NCI-H2029 treated with DMSO at 0.1 percent for 48 hours (cell line): ENCODE measurements at regions not wholly inside any gene's neighbourhood (a gene's known extent, or its start where the extent isn't known, plus 50 kb on each side); places are given as distances from the start of the nearest gene placed in this dataset.

Experiments
- DNase-seq: peaks from one replicate; lab custom pipeline; 2025; lab: John Stamatoyannopoulos, UW

DNA sequence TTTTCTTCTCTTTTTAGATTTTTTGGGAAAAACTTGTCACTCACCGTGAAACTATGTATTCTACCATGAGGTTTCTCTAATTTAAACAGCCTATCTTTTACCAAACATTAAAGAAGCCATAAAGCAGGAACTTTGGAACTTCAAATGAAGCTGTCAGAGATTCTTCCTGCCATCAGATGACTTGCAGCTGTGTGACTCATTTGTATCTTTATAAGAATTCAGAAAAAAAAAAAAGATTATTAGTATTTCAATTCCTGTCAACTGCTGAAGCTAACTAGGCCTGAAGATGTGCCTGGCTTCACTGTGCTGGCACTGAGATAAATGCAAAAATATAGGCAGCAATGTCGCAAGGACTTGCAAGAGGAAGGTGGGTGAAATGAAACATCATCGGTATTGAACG lies 1399.1 kb upstream of the PIK3C3 start:
- no peak for DNase-seq

DNA sequence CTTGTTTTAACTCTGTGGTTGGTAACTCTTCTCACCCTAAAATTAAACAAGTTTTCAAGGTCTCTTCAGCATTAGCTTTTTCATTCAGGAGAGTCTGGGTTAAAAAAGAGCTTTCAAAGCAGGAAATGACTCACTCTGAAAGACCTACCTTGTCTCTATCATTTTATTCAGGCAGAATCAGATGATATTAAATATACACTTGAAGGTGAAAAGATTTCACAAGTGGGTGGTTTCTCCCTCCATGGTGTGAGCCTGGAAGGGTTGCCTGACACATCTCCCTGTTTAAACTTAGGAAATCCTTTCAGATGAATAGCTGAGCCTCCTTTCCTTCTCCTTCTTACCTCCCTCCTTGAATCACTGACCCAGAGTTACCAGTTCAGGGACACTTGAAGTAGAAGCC lies 1402.0 kb upstream of the PIK3C3 start:
- DNase-seq = no peak

DNA sequence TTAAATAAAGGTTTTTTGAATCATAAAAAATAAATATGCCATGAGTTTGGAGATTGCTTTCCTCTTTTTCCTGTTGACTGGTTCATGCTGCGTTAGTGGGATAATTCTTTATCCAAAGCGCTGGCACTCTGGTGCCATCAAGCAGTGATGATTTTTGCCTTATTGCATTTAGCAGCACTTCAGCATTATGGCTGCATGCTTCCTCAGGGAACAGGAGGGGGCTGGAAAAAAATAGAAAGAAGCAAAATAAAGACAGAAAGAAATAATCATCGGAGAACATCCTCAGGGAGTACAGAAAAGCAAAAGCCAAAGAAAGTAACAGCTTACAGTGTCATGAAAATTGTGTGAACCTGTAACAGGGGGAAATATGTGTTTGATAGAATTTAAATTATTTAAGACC lies 1408.2 kb upstream of the PIK3C3 start:
- DNase-seq = no peak

DNA sequence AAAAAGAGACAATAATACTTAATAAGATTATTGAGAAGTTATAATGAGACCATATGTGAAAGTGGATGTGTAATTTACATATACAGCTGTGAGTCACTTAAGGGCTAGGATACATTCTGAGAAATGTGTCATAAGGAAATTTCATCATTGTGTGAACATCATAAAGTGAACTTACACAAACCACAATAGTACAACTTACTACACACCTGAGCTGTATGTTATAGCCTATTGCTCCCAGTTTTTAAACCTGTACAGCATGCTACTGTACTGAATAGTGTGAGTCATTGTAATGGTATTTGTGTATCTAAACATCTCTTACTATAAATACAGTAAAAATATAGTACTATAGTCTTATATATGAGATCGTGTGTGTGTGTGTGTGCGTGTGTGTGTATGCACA lies 1420.3 kb upstream of the PIK3C3 start:
- no peak for DNase-seq

DNA sequence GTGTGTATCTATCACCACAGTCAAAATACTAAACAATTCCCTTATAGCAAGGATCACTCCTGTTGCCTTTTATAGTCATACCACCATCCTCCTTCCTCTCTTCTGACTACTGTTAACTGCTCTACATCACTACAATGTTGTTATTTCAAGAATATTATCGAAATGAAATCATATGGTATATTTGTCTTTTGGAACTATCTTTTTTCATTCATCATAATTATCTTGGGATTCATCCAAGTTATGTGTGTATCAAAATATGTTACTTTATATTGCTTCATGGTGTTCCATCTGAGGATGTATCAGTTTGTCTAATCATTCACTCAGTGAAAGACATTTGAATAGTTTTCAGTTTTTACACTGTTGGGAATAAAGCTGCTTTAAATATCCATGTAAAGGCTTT lies 1423.0 kb upstream of the PIK3C3 start:
- no peak for DNase-seq

DNA sequence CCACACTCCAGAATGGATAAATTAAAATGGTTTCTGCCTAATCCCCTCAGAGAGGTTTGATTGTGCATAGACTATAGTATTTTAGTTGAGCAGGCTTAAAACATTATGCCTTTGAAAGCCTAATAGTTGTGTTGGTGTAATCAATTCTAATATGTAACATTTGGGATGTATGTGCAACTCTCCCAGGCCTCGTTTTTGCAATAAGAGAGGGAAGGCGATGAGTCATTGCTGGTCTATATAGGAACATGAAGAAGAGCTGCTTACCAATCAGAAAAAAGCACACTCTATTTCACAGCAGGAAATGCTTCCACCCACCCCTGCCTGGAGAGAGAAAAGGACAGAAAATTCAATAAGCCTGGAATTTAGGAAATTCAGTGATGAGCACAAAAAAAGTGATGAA lies 1424.0 kb upstream of the PIK3C3 start:
- no peak for DNase-seq

DNA sequence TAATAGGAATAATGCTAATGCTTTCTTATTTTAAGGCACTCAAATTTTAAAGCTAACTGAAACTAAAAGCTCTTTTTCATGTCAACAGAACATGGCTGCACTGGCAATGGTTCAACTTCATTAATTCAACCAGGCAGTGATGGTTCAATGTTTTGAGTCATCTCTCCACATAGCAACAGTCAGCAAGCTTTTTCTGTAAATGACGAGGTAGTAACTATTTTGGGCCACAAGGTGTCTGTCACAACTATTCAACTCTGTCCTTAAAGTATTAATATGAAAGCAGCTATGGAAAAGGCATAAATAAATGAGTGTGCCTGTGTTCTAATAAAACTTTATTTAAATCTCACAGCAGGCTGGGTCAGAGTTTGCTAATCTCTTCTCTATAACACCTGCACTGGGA lies 1425.6 kb upstream of the PIK3C3 start:
- DNase-seq = no peak

DNA sequence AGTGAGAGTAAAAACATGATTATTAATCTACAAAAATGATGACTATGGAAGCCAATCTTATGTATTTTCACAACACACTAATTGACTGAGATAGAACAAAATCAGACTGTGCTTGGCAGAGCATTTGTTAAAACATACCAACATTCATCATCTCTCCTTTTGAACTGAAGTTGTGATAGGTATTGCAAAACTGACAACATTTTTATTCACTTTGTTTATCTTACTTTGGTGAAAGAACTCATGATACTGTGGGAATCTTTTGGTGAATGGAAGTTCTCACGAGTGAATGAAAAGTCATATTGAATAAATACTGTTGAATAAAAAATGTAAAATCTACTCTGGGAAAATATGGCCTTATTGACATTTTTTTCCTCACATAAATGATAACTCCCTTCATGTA lies 1430.2 kb upstream of the PIK3C3 start:
- DNase-seq = no peak

DNA sequence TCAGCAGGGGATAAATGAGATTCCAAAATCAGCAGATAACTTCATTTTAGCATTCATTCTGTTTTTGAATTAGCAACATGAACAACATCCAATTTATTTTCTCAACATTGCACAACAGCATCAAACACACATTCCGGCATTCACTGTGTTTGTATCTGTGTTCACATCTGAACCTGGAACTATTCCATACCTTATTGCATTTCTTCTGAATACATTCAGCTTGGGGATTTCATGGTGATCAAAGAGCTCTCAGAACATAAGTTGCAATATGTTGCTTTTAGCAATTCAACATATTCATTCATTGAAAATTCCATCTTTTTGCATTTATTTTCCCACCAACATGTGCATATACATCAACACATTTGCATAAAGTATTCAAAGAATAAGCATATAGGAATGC lies 1431.7 kb upstream of the PIK3C3 start:
- no peak for DNase-seq

DNA sequence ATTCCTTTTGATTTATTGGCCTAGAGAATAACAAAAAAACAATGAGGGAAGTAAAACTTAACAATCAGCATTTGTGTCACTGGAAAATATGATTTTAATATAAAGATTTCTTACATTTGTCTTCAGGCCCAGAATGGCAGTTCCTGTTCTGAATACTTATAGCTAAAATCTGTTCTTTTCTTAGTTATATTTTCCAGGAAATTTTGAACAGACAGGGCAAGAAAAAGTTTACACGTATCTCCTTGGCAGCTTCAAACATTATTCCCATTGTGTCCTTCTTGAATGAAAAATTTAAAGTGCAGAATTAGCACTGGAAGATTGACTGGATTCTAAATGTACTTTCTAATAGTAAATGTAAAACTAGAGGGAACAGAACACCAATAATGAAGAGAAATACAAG lies 1454.0 kb upstream of the PIK3C3 start:
- DNase-seq = no peak

DNA sequence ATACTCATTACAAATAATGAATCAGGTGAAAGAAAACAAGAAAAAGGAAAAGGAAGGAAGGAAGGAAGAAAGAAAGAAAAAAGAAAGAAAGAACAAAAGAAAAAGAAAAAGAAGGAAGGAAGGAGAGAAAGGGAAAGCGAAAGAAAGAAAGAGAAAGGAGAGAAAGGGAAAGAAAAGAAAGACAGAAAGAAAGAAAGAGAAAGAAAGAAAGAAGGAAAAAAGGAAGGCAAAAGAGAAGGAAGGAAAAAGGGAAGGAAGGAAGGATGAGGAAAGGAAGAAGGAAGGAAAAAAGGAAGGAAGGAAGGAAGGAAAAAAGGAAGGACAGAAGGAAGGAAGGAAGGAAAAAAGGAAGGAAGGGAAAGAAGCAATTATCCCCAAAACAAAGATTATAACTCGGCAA lies 1460.4 kb upstream of the PIK3C3 start:
- no peak for DNase-seq

DNA sequence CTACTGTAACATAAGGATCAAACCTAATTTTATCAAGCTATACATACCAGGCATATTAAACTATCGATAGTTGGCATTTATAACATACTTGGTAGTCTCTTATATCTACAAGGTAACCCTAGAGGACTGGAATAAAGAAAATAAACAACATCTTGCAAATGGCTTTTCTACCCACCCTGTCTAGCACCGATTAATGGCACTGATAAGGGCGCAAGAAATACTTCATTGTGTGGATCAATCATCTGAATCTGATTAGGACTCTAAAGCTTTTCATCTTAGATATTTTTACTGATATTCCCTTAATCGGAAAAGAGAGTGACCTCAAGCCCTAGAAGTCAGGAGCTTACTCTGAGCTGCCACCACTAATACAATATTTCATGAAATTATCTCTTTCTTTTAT lies 1461.7 kb upstream of the PIK3C3 start:
- no peak for DNase-seq

DNA sequence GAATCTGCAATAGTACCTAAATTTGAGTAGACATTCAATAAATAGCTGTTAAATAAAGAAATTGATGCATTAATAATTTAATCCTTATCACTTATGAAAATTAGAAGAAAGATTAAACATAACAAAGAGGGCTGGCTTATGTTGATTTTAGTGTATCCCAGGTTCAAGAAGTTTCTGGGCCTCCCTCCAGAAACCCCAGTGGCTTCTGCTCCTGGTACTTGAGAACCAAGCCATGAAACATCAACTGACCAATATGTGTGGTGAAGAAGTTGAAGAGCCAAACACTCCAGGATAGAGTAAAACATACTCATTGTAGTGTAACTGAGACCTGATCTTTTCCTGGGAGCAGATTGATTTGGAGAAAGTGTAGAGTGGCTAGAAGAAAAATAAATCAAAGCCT lies 1465.7 kb upstream of the PIK3C3 start:
- DNase-seq = no peak

DNA sequence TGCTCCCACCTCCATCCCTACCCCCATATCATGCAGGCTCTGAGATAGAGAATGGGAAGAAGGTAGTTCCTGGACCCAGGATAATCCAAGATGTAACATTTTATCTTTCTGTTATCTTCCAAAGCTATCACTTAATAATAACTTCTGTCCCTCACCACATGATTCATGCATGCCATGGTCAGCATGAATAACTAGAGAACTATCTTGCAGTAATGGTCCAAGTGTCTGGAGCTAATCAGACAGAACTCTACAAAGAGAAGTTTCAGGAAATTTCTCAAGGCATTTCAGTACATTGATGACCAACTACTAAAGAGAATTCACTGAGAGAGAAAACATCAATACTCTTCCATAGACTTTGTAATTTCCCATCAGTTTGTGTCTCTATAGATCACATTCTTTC lies 1469.7 kb upstream of the PIK3C3 start:
- no peak for DNase-seq

DNA sequence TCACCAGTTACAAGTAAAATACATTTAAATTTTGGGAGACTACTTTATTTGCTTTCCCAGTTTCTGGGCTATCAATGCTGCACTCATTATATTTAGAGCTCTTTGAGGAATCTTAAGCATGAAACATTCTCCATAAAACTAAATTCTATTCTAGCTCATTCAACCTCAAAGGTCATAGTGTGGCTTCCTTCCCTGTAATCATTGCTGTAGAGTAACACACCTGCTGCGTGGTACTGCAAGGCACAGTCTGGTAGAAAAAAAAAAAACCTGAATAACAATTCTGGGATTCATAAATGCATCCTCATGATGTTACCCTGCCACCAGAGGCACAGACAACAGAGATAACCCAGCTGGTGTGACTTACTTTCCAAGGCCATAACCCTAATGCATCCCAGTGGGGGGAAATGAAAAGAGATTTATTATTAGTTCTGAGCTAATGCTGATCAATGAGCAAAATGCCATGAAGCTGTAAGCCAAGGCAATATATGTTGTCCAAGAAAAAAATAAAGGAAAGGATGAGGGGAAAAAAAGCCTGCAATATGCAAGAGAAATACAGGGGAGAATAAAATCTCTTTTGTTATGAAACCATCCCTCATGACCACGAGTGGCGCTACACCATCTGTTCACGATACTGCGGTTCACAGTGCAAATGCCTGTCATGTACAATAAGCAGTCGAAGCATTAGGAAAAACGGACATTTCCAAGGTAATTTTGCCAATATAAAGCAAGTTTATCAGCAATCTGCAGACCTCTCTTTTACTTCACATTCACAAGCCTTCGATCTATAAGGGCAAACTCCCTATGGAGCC lies 1481.6 kb upstream of the PIK3C3 start:
- no peak for DNase-seq

DNA sequence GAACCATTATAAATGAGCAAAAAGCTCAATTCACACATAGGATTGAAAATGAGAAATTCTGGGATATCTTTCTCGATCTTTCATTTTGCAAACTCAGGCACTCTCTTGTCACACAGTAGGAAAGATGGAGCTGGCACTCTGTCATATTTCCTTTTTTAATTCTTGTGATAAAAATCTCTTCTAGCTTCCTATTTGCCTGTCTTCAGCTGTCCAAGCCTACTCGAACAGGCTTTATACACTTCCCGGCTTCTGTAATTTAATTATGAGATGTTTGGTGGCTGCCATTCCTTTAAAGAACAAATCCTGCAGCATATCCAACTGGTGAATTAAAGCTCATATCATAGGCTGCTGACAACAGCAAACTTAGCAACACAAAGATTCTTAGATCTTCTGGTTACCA lies 1484.3 kb upstream of the PIK3C3 start:
- no peak for DNase-seq

DNA sequence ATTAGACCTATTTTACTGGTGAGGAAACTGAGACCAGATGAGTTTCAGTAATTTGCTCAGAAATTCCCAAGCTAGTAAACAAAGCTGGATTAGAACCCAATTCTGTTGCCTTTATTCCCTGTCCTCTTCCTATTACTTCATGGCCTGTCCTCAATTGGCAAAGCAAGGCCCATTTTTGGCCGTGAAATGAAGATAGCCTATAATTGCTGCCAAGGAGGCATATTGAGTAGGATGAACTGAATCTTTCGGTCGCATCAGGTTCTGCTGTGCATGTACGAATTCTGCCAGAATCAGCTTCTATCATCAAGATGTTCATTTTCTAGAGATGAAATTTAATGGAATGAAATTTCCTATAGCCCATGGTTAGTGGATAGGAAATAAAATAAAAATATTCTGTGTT lies 1485.2 kb upstream of the PIK3C3 start:
- no peak for DNase-seq

DNA sequence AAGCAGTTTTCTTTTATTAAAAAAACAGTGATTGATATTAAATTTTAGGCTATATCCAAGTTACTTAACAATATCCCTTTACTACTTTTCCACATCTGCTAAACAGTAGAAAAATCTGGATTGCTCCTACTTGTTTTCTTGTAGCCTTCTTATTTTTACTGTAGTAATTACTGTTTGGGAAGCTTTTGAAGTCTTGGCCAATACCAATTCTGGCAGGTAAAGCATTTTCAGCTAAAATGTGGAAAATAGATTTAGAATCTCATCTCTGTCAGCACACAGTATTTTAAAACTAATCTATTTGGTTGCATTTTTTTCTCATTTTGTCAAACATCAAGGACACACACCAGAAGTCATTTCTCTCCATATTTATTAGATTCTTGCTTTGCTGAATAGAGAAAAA lies 1485.7 kb upstream of the PIK3C3 start:
- no peak for DNase-seq

DNA sequence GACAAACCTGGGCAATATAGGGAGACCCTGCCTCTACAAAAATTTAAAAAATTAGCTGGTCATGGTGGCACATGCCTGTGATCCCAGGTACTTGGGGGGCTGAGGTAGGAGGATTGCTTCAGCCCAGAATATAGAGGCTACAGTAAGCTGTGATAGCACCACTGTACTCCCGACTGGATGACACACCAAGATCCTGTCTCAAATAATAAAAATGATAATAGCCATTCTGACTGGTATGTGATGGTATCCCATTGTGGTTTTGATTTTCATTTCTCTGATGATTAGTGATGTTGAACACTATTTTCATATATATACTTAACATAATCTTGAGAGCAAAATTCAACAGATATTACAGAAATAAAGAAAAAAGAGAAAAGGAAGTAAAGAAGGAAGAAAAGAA lies 1491.0 kb upstream of the PIK3C3 start:
- no peak for DNase-seq

DNA sequence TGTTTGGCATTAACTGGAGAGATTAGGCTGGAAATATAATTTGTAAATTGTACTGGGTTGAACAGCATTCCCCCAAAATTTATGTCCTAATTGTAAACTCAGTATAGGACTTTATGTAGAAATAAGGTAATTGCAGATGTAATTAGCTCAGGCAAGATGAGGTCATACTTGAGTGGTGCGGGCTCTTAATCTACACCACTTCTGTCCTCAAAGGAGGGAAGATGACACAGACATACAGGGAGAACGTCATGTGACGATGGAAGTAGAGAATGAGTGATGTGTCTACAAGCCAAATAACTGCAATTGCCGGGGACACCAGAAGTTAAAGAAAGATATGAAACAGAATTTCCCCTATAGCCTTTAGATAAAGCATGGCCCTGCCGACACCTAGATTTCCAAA lies 1501.1 kb upstream of the PIK3C3 start:
- DNase-seq = no peak

DNA sequence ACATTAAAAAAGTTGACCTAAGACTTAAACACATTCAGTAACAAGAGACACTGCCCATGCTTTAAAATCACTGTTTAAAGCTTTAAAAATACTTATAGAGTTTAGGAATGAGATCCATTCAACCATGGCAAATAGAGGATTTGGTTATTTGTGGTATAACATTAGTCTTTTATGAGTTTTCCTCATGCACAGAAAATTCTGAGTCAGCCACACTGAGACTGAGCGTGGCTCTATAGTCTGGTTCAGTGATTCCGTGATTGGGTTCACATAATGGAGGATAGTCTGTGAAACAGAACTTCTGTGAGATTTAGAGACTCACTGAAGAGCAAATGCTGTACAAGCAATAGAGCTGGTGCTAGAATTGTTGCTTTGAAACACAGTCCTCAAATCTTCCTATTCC lies 1502.4 kb upstream of the PIK3C3 start:
- DNase-seq = no peak

DNA sequence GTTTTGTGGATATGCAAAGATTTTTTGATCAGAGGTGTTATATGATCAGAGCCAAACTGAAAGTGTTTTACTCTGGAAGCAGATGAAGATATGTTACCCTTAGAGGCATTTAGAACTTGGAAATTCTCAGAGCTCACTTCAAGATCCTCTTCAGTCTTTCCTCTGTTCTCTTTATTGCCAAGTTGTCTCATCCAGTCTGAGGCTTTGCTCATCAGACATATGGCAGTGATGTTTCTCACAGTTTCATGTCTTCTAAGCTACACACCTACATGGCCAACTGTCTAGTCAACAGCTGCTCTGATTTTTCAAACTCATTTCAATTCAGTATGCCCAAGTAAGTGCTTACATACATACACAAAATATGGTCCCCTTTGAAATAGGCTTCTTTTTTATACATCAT lies 1504.3 kb upstream of the PIK3C3 start:
- DNase-seq = no peak

DNA sequence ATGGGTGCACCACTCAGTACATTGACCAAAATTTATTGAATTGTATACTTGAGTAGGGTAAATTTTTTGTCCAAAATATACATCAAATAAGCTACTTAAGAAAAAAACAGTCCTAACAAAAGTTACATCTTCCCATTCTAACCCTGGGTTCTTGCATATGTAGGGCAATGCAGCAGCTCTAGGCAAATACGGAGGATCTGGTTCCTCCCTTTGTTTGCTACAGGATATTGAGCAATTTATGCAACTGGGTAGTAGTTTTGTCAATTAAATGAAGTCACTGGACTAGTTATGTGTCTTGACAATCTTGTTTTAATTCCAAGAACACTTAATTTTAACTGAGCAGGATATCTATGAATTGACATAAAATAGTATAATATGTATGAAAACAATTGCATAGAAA lies 1507.2 kb upstream of the PIK3C3 start:
- no peak for DNase-seq

DNA sequence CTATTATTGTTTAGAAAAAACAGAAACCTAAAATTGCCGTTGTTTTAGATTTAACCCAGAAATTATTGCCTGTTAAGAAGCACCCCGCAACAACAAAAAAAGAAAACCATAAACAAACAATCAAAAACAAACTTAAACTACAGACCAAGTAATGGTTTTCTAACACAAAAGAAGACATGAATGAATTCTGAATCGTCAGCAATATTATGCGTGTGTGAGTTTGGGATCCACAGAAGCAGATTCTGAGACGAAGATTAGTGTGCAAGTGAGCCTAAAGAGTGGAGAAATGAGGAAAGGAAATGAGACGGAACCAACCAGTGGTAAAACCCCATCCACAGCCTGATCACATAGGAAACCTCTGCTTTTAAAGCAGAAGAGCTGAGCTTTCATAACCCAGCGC lies 1514.9 kb upstream of the PIK3C3 start:
- DNase-seq = no peak

DNA sequence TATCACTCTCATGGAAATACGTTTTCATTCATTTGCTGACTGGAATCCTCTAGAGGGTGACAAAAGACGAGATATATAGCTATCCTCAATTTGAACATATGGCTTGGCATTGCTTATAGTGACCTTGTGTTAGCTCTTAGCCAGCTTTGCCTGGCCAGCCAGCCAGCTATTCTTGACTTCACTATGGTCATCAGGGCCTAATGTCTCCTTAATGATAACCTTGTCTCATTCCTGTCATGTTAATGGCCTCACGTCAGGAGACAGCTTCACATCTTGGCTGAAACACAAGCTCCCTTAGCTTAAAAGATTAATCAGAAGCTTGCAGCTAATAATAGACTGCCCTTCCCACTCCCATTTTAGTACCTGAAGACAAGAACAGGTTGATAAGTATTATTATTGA lies 1517.5 kb upstream of the PIK3C3 start:
- DNase-seq = no peak
